ENCODE measurements at regions not wholly inside any gene's neighbourhood (a gene's known extent, or its start where the extent isn't known, plus 50 kb on each side); places are given as distances from the start of the nearest gene placed in this dataset.

GRCh38 chr10:128945398-128945797 is 521.6 kb upstream of the MGMT start:
- no peak for TF ChIP-seq CTCF (conservative IDR thresholded peaks at IDR 0.05 in 1 of 2, IDR thresholded peaks at IDR 0.05 in 1 of 2; ENCODE audit: extremely low read depth in 1 of 2, insufficient read depth in 1 of 2, low read depth in 1 of 2, low read length in 2 of 2)
- TF ChIP-seq EZH2 (IDR thresholded peaks at IDR 0.05; ENCODE audit: borderline replicate concordance, low read length) = no peak

All from mammary epithelial cell (primary cell).